Glutamatergic neuron (in vitro differentiated cells): ENCODE measurements at regions not wholly inside any gene's neighbourhood (a gene's known extent, or its start where the extent isn't known, plus 50 kb on each side); places are given as distances from the start of the nearest gene placed in this dataset.

Experiments
- DNase-seq: peaks from one replicate; pipeline ENCODE4 v3.0.0; 2022
- H3K27ac Mint-ChIP-seq: one replicate; pipeline ENCODE4 v1.8.0; 2020; ENCODE audit warnings: mild to moderate bottlenecking, mixed read lengths, inconsistent platforms; ENCODE audit not compliant: unreplicated experiment
- H3K27me3 Mint-ChIP-seq: one replicate; pipeline ENCODE4 v1.8.0; 2020; ENCODE audit warnings: mild to moderate bottlenecking, moderate library complexity, mixed read lengths, inconsistent platforms; ENCODE audit not compliant: unreplicated experiment
- H3K36me3 Mint-ChIP-seq: one replicate; pipeline ENCODE4 v1.8.0; 2020; ENCODE audit warnings: mild to moderate bottlenecking, mixed read lengths, inconsistent platforms; ENCODE audit not compliant: unreplicated experiment
- H3K4me1 Mint-ChIP-seq: one replicate; pipeline ENCODE4 v1.8.0; 2020; ENCODE audit warnings: mild to moderate bottlenecking, low read depth, mixed read lengths, inconsistent platforms; ENCODE audit not compliant: unreplicated experiment
- H3K4me3 Mint-ChIP-seq: one replicate; pipeline ENCODE4 v1.8.0; 2020; ENCODE audit warnings: mild to moderate bottlenecking, mixed read lengths, inconsistent platforms; ENCODE audit not compliant: unreplicated experiment
- H3K9me3 Mint-ChIP-seq: one replicate; pipeline ENCODE4 v1.8.0; 2020; ENCODE audit warnings: mild to moderate bottlenecking, moderate library complexity, mixed read lengths, inconsistent platforms; ENCODE audit not compliant: unreplicated experiment
- TF ChIP-seq, protein P1 (sequence below): fragments of 200-600 bp; sonication (generic); IDR thresholded peaks from one replicate; pipeline ENCODE4 v1.5.0; 2021; ENCODE audit not compliant: partially characterized antibody, unreplicated experiment

DNA sequence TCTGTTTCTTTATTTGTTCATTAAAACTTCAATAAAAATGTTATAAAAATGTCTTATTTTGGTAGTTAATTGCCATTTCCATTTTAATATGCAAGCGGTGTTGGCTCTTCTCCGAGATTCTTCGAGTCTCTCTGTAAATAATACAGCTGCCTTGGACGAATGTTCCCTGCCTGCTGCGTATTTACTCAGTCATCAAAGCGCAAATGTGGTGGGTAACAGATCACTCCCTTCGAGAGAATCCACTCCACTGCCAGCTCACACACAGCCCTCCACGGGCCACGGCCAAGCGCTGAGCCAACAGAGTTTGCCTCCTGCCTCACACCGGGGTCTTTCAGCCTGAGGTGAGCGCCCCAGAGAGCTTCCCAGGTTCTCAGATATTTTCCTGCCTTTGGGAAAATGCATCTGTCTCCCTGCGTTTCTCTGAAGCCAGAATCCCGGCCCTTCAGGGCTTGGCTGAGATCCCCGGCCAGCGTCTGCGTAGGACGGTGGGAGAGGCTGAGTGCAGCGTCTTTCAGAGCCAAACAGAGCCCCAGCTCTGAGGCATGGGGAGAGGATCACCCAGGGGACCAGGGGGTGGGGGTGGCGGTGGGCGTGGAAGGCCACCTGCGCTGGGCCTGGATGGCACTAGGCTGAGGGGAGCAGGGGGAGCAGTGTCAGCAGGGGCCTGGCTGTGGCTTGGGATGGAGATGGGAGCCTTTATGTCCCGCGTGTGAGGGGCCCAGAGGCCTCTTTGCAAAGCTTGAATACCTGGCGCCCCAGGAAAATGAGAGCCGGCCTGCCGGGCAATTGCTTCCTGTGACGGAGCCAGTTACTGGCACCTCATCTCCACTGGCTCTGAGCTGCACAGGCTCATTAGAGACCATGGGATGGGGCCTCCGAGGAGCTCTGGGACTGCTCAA is 248.7 kb downstream of the RBFOX3 start:
- H3K27ac Mint-ChIP-seq: no peak overlapping the region
- H3K27me3 Mint-ChIP-seq: peaks cover 37% of the 10 kb centered on the region
- H3K9me3 Mint-ChIP-seq: peaks cover 17% of the 10 kb centered on the region
- no peaks in the 10 kb centered on the region for H3K36me3 Mint-ChIP-seq
- peak; percentile 39 for DNase-seq
- TF ChIP-seq, protein P1, sequence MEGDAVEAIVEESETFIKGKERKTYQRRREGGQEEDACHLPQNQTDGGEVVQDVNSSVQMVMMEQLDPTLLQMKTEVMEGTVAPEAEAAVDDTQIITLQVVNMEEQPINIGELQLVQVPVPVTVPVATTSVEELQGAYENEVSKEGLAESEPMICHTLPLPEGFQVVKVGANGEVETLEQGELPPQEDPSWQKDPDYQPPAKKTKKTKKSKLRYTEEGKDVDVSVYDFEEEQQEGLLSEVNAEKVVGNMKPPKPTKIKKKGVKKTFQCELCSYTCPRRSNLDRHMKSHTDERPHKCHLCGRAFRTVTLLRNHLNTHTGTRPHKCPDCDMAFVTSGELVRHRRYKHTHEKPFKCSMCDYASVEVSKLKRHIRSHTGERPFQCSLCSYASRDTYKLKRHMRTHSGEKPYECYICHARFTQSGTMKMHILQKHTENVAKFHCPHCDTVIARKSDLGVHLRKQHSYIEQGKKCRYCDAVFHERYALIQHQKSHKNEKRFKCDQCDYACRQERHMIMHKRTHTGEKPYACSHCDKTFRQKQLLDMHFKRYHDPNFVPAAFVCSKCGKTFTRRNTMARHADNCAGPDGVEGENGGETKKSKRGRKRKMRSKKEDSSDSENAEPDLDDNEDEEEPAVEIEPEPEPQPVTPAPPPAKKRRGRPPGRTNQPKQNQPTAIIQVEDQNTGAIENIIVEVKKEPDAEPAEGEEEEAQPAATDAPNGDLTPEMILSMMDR: no peak
- H3K4me3 Mint-ChIP-seq: peak overlapping the region; percentile 25
- peaks cover 38% of the 10 kb centered on the region for H3K4me1 Mint-ChIP-seq

DNA sequence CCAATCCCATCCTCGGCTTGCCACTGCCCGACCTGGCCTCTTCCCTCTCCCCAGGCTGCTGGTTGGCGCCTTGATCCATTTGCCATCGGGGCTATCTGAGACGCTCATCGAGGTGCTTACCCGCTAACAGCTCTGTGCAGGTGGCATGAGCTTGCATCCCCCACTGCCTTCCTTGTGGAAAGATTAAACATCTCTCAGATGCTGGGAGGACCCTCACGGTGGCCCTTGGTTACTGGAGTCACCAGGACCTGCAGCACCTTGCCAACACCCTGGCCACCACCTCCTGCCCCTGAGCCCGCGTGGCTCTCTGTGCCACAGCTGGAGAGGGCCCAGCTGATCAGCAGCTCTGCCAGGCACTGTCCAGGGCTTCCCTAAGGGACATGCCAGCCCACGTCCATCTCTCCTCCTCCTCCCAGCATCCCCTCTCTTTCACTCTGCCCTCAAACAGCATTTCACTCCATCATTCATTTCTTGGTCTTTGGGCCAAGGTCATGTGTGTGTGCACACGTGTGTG is 249.6 kb downstream of the RBFOX3 start:
- Mint-ChIP-seq H3K27me3 (peaks cover 36% of the 10 kb centered on the region), H3K4me1 (peaks cover 36% of the 10 kb centered on the region), H3K27ac (peak overlapping the region; percentile 70), H3K9me3 (peaks cover 19% of the 10 kb centered on the region), H3K36me3 (no peaks in the 10 kb centered on the region), H3K4me3 (peak overlapping the region; percentile 55)
- no peak for DNase-seq
- TF ChIP-seq, protein P1: no peak

DNA sequence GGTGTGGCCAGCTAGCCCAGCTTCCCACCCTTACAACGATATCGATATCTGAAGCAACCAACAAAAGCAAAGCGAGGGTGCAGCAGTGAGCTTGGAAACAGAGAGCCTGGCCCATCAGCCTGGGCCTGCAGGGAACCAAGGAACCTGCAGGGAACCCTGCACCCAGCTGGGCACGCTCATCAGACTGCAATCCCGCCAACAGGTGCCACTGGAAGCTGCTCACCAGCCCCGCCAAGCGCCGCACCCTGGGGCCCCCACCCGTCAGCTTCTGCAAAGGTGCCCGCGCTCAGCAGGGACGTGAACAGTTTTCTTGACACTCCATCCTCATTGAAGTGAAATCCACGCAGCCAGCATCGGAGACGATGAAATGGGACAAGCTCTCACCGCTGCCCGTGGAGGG is 250.7 kb downstream of the RBFOX3 start:
- TF ChIP-seq, protein P1: no peak
- no peak overlapping the region for H3K4me3 Mint-ChIP-seq
- peaks cover 25% of the 10 kb centered on the region for H3K9me3 Mint-ChIP-seq
- H3K4me1 Mint-ChIP-seq: peaks cover 28% of the 10 kb centered on the region
- no peak for DNase-seq
- H3K27me3 Mint-ChIP-seq: peaks cover 35% of the 10 kb centered on the region
- no peaks in the 10 kb centered on the region for H3K36me3 Mint-ChIP-seq
- peak overlapping the region; percentile 15 for H3K27ac Mint-ChIP-seq

DNA sequence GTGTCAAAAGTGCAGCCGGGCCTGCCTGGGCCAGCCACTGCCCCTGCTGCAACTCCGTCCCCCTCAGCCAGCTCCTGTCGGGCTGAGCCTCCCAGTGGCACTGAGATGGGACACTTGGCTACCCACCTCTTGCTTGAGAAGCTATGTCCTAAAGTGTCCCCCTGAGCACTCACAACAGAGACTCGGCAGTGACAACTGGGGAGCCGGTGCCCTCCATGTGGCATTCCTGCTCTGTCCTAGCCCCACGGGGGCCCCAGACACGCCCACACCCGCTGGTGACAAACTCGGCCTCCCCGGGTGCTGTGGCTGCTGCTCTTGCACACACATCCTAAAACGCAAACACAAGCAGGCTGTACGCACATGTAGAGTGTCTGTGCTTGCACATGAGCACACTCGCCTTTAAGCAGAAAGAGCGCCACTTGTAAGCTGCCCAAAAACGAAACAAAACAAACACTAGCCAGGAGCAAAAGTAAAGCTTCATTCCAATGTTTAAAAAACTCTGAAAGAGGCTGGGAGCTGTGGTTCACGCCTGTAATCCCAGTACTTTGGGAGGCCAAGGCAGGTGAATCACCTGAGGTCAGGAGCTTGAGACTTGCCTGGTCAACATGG is 253.9 kb downstream of the RBFOX3 start:
- peaks cover 22% of the 10 kb centered on the region for H3K4me1 Mint-ChIP-seq
- no peak overlapping the region for H3K27ac Mint-ChIP-seq
- TF ChIP-seq, protein P1: no peak
- H3K36me3 Mint-ChIP-seq: peaks cover 10% of the 10 kb centered on the region
- no peak for DNase-seq
- no peak overlapping the region for H3K4me3 Mint-ChIP-seq
- peaks cover 23% of the 10 kb centered on the region for H3K27me3 Mint-ChIP-seq
- H3K9me3 Mint-ChIP-seq: peaks cover 20% of the 10 kb centered on the region

DNA sequence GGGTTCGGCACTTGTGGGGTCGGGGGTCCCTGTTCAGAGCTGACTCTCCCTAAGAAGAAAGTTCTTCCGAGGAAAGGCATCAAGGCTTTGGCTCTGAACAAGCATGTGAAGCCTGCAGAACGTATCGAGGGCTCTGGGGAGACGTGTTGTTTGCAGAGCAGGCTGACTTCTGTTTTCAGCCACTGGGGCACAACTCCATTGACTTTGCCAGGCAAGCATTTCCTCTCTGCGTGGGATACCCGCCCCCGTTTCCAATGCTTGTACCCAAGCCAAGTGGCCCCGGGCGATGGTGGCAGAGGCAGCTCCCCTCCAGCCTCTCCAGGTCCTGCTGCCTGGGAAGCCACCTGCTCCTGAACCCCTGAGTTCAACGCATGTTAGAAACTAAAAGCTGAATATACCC is 255.7 kb downstream of the RBFOX3 start:
- peaks cover 11% of the 10 kb centered on the region for H3K4me1 Mint-ChIP-seq
- TF ChIP-seq, protein P1: no peak
- no peak overlapping the region for H3K4me3 Mint-ChIP-seq
- peaks cover 20% of the 10 kb centered on the region for H3K27me3 Mint-ChIP-seq
- H3K36me3 Mint-ChIP-seq: peaks cover 12% of the 10 kb centered on the region
- H3K27ac Mint-ChIP-seq: no peak overlapping the region
- no peak for DNase-seq
- H3K9me3 Mint-ChIP-seq: peaks cover 27% of the 10 kb centered on the region
